Testis (tissue), 2 donors: ENCODE measurements at regions not wholly inside any gene's neighbourhood (a gene's known extent, or its start where the extent isn't known, plus 50 kb on each side); places are given as distances from the start of the nearest gene placed in this dataset.

Source experiments
- POLR2A ChIP-seq: fragments of 450-650 bp; IDR thresholded peaks from one replicate; pipeline ENCODE4 v1.6.1; 2017; ENCODE audit warnings: antibody characterized with exemption, mild to moderate bottlenecking, moderate library complexity
- TF ChIP-seq, protein P1 (sequence below), 3 experiments: fragments of 450-650 bp in 2 of 3; fragments of 200-600 bp in 1 of 3; sonication (generic) in 1 of 3; IDR thresholded peaks; one replicate each; pipeline ENCODE4 v1.5.1; 2016 to 2019; ENCODE audit warnings: antibody characterized with exemption in 3 of 3, mild to moderate bottlenecking in 2 of 3, moderate library complexity in 1 of 3

DNA sequence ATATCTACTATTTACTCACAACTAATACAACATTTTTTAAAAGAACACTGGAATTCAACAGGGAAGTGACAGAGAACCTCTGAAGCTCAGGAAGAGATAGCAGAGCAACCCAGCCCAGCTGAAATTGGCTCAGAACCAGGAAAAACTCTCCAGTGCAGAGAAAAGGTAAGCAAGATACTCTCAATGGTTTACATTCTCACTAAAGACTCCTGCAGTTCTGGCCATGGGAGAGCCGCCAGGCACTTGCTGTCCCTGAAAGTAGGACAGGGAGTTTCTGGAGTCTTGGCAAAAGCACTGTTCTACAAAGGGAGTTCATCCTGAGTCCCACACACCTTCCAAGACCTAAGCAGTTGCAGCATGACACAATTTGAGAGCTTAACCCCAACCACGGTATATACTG is 330.8 kb downstream of the TRIM36 start:
- TF ChIP-seq, protein P1, sequence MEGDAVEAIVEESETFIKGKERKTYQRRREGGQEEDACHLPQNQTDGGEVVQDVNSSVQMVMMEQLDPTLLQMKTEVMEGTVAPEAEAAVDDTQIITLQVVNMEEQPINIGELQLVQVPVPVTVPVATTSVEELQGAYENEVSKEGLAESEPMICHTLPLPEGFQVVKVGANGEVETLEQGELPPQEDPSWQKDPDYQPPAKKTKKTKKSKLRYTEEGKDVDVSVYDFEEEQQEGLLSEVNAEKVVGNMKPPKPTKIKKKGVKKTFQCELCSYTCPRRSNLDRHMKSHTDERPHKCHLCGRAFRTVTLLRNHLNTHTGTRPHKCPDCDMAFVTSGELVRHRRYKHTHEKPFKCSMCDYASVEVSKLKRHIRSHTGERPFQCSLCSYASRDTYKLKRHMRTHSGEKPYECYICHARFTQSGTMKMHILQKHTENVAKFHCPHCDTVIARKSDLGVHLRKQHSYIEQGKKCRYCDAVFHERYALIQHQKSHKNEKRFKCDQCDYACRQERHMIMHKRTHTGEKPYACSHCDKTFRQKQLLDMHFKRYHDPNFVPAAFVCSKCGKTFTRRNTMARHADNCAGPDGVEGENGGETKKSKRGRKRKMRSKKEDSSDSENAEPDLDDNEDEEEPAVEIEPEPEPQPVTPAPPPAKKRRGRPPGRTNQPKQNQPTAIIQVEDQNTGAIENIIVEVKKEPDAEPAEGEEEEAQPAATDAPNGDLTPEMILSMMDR (IDR thresholded peaks at IDR 0.05) = no peak
- TF ChIP-seq POLR2A = no peak
